K562 (cell line): ENCODE measurements at regions not wholly inside any gene's neighbourhood (a gene's known extent, or its start where the extent isn't known, plus 50 kb on each side); places are given as distances from the start of the nearest gene placed in this dataset.

Source experiments
- ATAC-seq: fragments of 200-7000 bp; cut with Tn5 transposase; 3 replicates; pipeline ENCODE4 v1.9.1; 2020; ENCODE audit warnings: moderate library complexity
- BruUV-seq: library from RNA; stranded (reverse); fragments of 400-500 nt; replicated peaks from 2 replicates; lab custom pipeline; 2021; lab: Mats Ljungman, UMichigan
- CTCF ChIA-PET: fragments of 300-600 bp; formaldehyde crosslinking; extraction: SDS; loops from one replicate; lab custom pipeline; 2021; ENCODE audit warnings: low intra/inter-chr PET ratio; lab: Yijun Ruan, JAX
- POLR2A ChIA-PET: fragments of 300-600, 350-650 bp; sonication (Branson Sonifier 250); formaldehyde crosslinking; extraction: SDS; loops from one replicate; lab custom pipeline; 2021; ENCODE audit warnings: antibody characterized with exemption, inconsistent platforms; lab: Yijun Ruan, JAX
- DNase-seq, 4 experiments: peaks; one replicate each; pipeline versions ENCODE4 v3.0.0 to v3.0.0-alpha.2; 2011 to 2018; ENCODE audit warnings: low spot score in 3 of 4, mixed read lengths in 3 of 4; ENCODE audit errors: extremely low read depth in 1 of 4
- FAIRE-seq: peaks from 2 replicates; lab custom pipeline; 2011; peaks lifted over from hg19 to GRCh38; lab: Jason Lieb, UNC
- H2AFZ ChIP-seq: 2 replicates; pipeline ENCODE4 v1.6.0; 2011; ENCODE audit warnings: low read depth, low read length, control low read depth, inconsistent platforms
- H3K27ac ChIP-seq: fragments of 200-600 bp; 3 replicates; pipeline ENCODE4 v1.8.0; 2011; ENCODE audit warnings: low read depth, mild to moderate bottlenecking, control low read depth, inconsistent platforms, low read length, moderate library complexity, mixed read lengths; ENCODE audit errors: extremely low read depth
- H3K27me3 ChIP-seq, 2 experiments: fragments of 300-600 bp in 1 of 2; 2 replicates in 1 of 2; 3 replicates in 1 of 2; pipeline versions ENCODE4 v1.6.0 to v1.8.0; 2011; ENCODE audit warnings: inconsistent platforms in 2 of 2, low read length in 2 of 2, mild to moderate bottlenecking in 1 of 2, mixed read lengths in 1 of 2, moderate library complexity in 1 of 2; ENCODE audit not compliant: control insufficient read depth in 2 of 2, insufficient read depth in 2 of 2
- H3K36me3 ChIP-seq: fragments of 300-600 bp; 3 replicates; pipeline ENCODE4 v1.8.0; 2011; ENCODE audit warnings: mild to moderate bottlenecking, low read length, inconsistent platforms; ENCODE audit not compliant: control insufficient read depth, insufficient read depth
- H3K4me1 ChIP-seq, 2 experiments: fragments of 200-600 bp in 1 of 2; replicated peaks in 1 of 2; 2 replicates in 1 of 2; 3 replicates in 1 of 2; pipeline versions ENCODE4 v1.5.1 to v1.8.0; 2011; ENCODE audit warnings: inconsistent platforms in 2 of 2, low read length in 2 of 2, mild to moderate bottlenecking in 1 of 2, mixed read lengths in 1 of 2, moderate library complexity in 1 of 2; ENCODE audit not compliant: control insufficient read depth in 2 of 2, insufficient read depth in 2 of 2
- H3K4me2 ChIP-seq: 2 replicates; pipeline ENCODE4 v1.6.1; 2011; ENCODE audit warnings: low read length, control low read depth, inconsistent platforms, mixed read lengths; ENCODE audit not compliant: insufficient read depth
- H3K4me3 ChIP-seq: fragments of 200-600 bp; sonication (generic), shearing (Covaris generic); 2 replicates; pipeline ENCODE4 v1.5.1; 2016; ENCODE audit warnings: control low read depth, inconsistent platforms
- H3K79me2 ChIP-seq: fragments of 200-600 bp; 3 replicates; pipeline ENCODE4 v1.8.0; 2011; ENCODE audit warnings: low read length, inconsistent platforms; ENCODE audit not compliant: control insufficient read depth, insufficient read depth
- H3K9ac ChIP-seq, 2 experiments: 2 replicates each; pipeline versions ENCODE4 v1.6.0 to v1.6.1; 2011; ENCODE audit warnings: low read depth in 2 of 2, low read length in 2 of 2, control low read depth in 1 of 2, inconsistent platforms in 1 of 2, mild to moderate bottlenecking in 1 of 2, mixed read lengths in 1 of 2; ENCODE audit not compliant: insufficient read depth in 1 of 2
- H3K9me1 ChIP-seq: one replicate; pipeline ENCODE4 v1.6.0; 2011; ENCODE audit warnings: inconsistent platforms, mild to moderate bottlenecking, low read length, moderate library complexity; ENCODE audit not compliant: control insufficient read depth, insufficient read depth
- H3K9me3 ChIP-seq: replicated peaks from 2 replicates; pipeline ENCODE4 v1.5.1; 2011; ENCODE audit warnings: low read depth, low read length, inconsistent platforms; ENCODE audit not compliant: control insufficient read depth, insufficient read depth
- H4K20me1 ChIP-seq: replicated peaks from 2 replicates; pipeline ENCODE4 v1.6.1; 2011; ENCODE audit warnings: low read length, inconsistent platforms, mixed read lengths; ENCODE audit not compliant: control insufficient read depth, insufficient read depth
- BRD9 ChIP-seq: fragments of 450-650 bp; IDR thresholded peaks from 2 replicates; pipeline ENCODE4 v1.6.1; 2018; ENCODE audit warnings: low read depth; ENCODE audit not compliant: partially characterized antibody
- CBFB ChIP-seq: sonication (generic); formaldehyde crosslinking; IDR thresholded peaks from 2 replicates; pipeline ENCODE4 v1.4.0; 2020; ENCODE audit warnings: mild to moderate bottlenecking, missing genetic modification reagents
- COPS2 ChIP-seq: fragments of 450-650 bp; conservative IDR thresholded peaks from 2 replicates; pipeline ENCODE4 v1.6.1; 2016; ENCODE audit warnings: mild to moderate bottlenecking, moderate library complexity
- FOXA3 ChIP-seq, 2 experiments: fragments of 450-650 bp in 1 of 2; sonication (generic) in 1 of 2; formaldehyde crosslinking; IDR thresholded peaks in 1 of 2; conservative IDR thresholded peaks in 1 of 2; 2 replicates each; pipeline versions ENCODE4 v1.4.0 to v1.8.0; 2020 to 2022; ENCODE audit warnings: mild to moderate bottlenecking in 2 of 2, missing genetic modification reagents in 1 of 2
- HMG20B ChIP-seq: fragments of 250-450 bp; sonication (Bioruptor Pico); IDR thresholded peaks from 2 replicates; pipeline ENCODE4 v1.5.0; 2021; ENCODE audit warnings: mild to moderate bottlenecking
- POU5F1 ChIP-seq: fragments of 150-350 bp; IDR thresholded peaks from 2 replicates; pipeline ENCODE4 v1.6.1; 2014; ENCODE audit warnings: borderline replicate concordance, low read length, low read depth, mild to moderate bottlenecking; ENCODE audit not compliant: partially characterized antibody
- RBBP5 ChIP-seq: fragments of 200-600 bp; sonication (generic); IDR thresholded peaks from 2 replicates; pipeline ENCODE4 v1.6.1; 2012; ENCODE audit warnings: borderline replicate concordance, mild to moderate bottlenecking, low read length, control low read depth, inconsistent platforms; ENCODE audit not compliant: insufficient read depth, poor library complexity, severe bottlenecking
- RBM25 ChIP-seq: fragments of 200-400 bp; formaldehyde crosslinking; IDR thresholded peaks from 2 replicates; pipeline ENCODE4 v1.6.1; 2018; ENCODE audit warnings: low read length, low read depth, moderate library complexity; ENCODE audit not compliant: severe bottlenecking
- SMC3 ChIP-seq: conservative IDR thresholded peaks from 2 replicates; pipeline ENCODE4 v1.6.1; 2011; ENCODE audit warnings: low read depth, low read length, improper control_type of control experiment; ENCODE audit not compliant: insufficient read depth
- SRF ChIP-seq, 2 experiments: fragments of 250-450, 450-650 bp in 1 of 2; sonication (Bioruptor Pico) in 1 of 2; sonication (generic) in 1 of 2; formaldehyde crosslinking; IDR thresholded peaks; 2 replicates each; pipeline versions ENCODE4 v1.5.0 to v1.5.1; 2020 to 2022; ENCODE audit warnings: mild to moderate bottlenecking in 1 of 2, missing genetic modification reagents in 1 of 2
- TAF7 ChIP-seq: fragments of 450-650 bp; IDR thresholded peaks from 2 replicates; pipeline ENCODE4 v1.6.1; 2016; ENCODE audit warnings: missing genetic modification characterization, missing compliant biosample characterization
- ZEB2 ChIP-seq: fragments of 450-650 bp; IDR thresholded peaks from 2 replicates; pipeline ENCODE4 v1.6.1; 2016
- ZNF124 ChIP-seq: sonication (generic); formaldehyde crosslinking; IDR thresholded peaks from 2 replicates; pipeline ENCODE4 v1.8.1; 2022; ENCODE audit warnings: missing genetic modification reagents
- ZNF133 ChIP-seq: fragments of 250-450 bp; sonication (Bioruptor Pico); IDR thresholded peaks from 2 replicates; pipeline ENCODE4 v1.4.0; 2020; ENCODE audit warnings: mild to moderate bottlenecking
- ZNF217 ChIP-seq: sonication (generic); formaldehyde crosslinking; IDR thresholded peaks from 2 replicates; pipeline ENCODE4 v1.8.0; 2022; ENCODE audit warnings: mild to moderate bottlenecking, missing genetic modification reagents
- ZNF436 ChIP-seq: fragments of 250-450, 450-650 bp; sonication (Bioruptor Pico); formaldehyde crosslinking; IDR thresholded peaks from 2 replicates; pipeline ENCODE4 v1.7.0; 2020; ENCODE audit warnings: mild to moderate bottlenecking
- WGBS: fragments of 100-300 bp; shearing (Covaris generic); methylation state at CpG from one replicate; pipeline ENCODE4 v1.1.6; 2016; ENCODE audit warnings: low coverage, mixed read lengths; ENCODE audit not compliant: insufficient coverage; ENCODE audit errors: missing lambda C conversion rate; 5-methylcytosine and 5-hydroxymethylcytosine counted together
- in situ Hi-C: fragments of 300-500 bp; cut with MboI; formaldehyde crosslinking; loops from 4 replicates; pipeline ENCODE4 v1.15.0; 2018; ENCODE audit warnings: inconsistent platforms, mixed read lengths
- intact Hi-C: fragments of 100-400 bp; cut with micrococcal nuclease; formaldehyde crosslinking; loops from 2 replicates; pipeline ENCODE4 v1.14.2; 2022

GRCh38 chr7:156163747-156164146, 351.5 kb upstream of the SHH start (continued):
- TF ChIP-seq RBBP5 (no peak), ZNF124 (CRISPR knock-in tag) (no peak), CBFB (CRISPR knock-in tag) (no peak)

DNA sequence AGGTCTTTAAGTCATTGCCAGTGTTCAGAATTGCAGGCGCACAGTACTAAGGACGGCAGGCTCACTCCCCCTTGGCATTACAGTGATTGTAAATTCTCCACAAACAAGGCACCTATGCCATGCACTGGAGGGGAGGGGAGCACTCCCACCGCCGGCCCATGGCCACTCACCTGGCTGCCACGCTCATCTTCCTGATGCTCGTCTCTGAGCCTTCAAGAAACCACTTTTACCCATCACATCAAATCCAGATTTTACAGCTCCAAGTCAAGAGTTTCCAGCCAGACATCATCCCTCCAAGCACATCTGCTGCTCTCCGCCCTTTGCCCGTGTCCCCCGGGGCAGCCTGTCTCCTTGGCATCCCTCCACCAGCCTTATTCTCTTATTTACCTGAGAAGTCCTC, 350.2 kb upstream of the SHH start:
- in situ Hi-C loops (no loop called here), intact Hi-C loops (no loop called here)
- CTCF ChIA-PET = no interaction called here
- Histone ChIP-seq H3K36me3 (no peaks in the 10 kb centered on the region), H3K27me3 (peaks cover 17 to 55% of the 10 kb centered on the region in 2 experiments; a peak in 4 of 5 replicates), H4K20me1 (peaks cover 4% of the 10 kb centered on the region; the same call in 1 of the 2 replicates), H3K4me2 (no peak overlapping the region), H3K27ac (no peak overlapping the region), H3K4me1 (no peaks in the 10 kb centered on the region), H3K9me1 (no peaks in the 10 kb centered on the region), H3K4me3 (no peak overlapping the region), H3K9me3 (no peaks in the 10 kb centered on the region), H3K9ac (no peak overlapping the region), H3K79me2 (no peaks in the 10 kb centered on the region), H2AFZ (no peak overlapping the region)
- ATAC-seq = no peak
- TF ChIP-seq ZNF133 (no peak), POU5F1 (no peak), ZNF436 (CRISPR knock-in tag) (no peak), SMC3 (no peak), BRD9 (no peak), RBM25 (no peak), ZEB2 (no peak), COPS2 (no peak), ZNF217 (CRISPR knock-in tag) (no peak), TAF7 (tag) (no peak), SRF (CRISPR knock-in tag; IDR thresholded peaks at IDR 0.05) (no peak), HMG20B (CRISPR knock-in tag) (no peak), FOXA3 (CRISPR knock-in tag; conservative IDR thresholded peaks at IDR 0.05 in 1 of 2, IDR thresholded peaks at IDR 0.05 in 1 of 2) (no peak)
- WGBS = 2% methylated on average over 9 of the region's 9 CpGs
- no TSS peak for BruUV-seq
- POLR2A ChIA-PET = no interaction called here
- no peak for DNase-seq
- no peak for FAIRE-seq
